ENCODE measurements at regions not wholly inside any gene's neighbourhood (a gene's known extent, or its start where the extent isn't known, plus 50 kb on each side); places are given as distances from the start of the nearest gene placed in this dataset.

DNA sequence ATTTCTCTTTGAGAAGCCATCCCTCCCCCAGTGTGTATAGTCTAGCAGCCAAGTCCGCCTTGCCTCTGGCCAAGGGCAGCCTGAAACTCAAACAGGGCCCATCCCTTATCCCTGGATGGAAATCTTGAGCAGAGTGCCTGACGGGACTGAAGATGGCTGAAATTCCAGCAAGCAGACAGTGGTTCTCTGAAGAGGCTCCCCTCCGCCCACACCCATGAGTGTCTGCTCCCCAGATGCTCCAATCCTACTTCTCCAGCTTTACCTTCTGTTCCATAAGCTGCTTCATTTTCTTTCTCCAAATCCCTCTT lies 396.2 kb downstream of the NUAK1 start:
- no peak for DNase-seq (ENCODE audit: extremely low spot score in 2 of 2)
- peaks cover 34% of the 10 kb centered on the region for H3K4me1 ChIP-seq
- TF ChIP-seq POLR2AphosphoS5 (IDR thresholded peaks at IDR 0.05; ENCODE audit: insufficient read depth in 1 of 2, low read depth in 1 of 2) (no peak), POLR2A (IDR thresholded peaks at IDR 0.05) (no peak)
- TF ChIP-seq, protein P1, sequence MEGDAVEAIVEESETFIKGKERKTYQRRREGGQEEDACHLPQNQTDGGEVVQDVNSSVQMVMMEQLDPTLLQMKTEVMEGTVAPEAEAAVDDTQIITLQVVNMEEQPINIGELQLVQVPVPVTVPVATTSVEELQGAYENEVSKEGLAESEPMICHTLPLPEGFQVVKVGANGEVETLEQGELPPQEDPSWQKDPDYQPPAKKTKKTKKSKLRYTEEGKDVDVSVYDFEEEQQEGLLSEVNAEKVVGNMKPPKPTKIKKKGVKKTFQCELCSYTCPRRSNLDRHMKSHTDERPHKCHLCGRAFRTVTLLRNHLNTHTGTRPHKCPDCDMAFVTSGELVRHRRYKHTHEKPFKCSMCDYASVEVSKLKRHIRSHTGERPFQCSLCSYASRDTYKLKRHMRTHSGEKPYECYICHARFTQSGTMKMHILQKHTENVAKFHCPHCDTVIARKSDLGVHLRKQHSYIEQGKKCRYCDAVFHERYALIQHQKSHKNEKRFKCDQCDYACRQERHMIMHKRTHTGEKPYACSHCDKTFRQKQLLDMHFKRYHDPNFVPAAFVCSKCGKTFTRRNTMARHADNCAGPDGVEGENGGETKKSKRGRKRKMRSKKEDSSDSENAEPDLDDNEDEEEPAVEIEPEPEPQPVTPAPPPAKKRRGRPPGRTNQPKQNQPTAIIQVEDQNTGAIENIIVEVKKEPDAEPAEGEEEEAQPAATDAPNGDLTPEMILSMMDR (IDR thresholded peaks at IDR 0.05): no peak
- intact Hi-C loops (cut with DNase I): no loop called here
- H3K36me3 ChIP-seq: no peaks in the 10 kb centered on the region
- no peaks in the 10 kb centered on the region for H3K9me3 ChIP-seq
- no peak overlapping the region for H3K4me3 ChIP-seq
- H3K27ac ChIP-seq: peak overlapping the region; percentile 68
- H3K27me3 ChIP-seq: no peaks in the 10 kb centered on the region

DNA sequence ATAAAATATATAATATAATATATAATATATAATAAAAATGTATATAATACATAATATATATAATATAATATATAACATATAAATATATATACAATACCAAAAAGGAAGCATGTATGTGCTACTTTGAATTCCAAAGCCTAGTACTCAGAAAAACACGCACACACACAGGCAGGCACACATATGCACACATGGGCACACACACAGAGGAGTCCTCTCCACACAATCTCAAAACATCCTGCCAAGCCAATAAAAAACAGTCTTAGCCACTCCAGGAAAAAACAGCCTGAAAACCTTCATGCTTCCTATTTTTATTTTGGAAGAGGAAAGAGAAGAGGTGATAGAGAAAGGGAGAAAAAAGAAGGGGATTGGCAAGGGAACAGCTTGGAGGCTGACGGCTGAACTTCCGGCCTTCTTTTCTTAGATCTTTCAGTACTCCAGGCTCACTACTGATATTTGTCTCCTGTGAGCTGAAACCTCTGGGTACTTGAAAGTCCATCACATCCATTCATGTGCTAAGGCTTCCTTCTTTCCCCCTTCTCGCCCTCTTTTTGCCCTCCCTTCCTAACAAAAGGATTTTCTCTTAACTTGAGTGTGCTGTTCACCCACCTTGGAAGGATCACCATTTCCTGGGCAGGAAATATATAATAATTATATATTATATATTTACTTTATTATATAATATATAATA lies 394.2 kb downstream of the NUAK1 start:
- no peaks in the 10 kb centered on the region for H3K36me3 ChIP-seq
- TF ChIP-seq, protein P1 (IDR thresholded peaks at IDR 0.05): no peak
- TF ChIP-seq POLR2AphosphoS5 (IDR thresholded peaks at IDR 0.05; ENCODE audit: insufficient read depth in 1 of 2, low read depth in 1 of 2): no peak
- TF ChIP-seq POLR2A (IDR thresholded peaks at IDR 0.05): no peak
- H3K27ac ChIP-seq: no peak overlapping the region
- peaks cover 39% of the 10 kb centered on the region for H3K4me1 ChIP-seq
- no peaks in the 10 kb centered on the region for H3K9me3 ChIP-seq
- no peaks in the 10 kb centered on the region for H3K27me3 ChIP-seq
- DNase-seq (ENCODE audit: extremely low spot score in 2 of 2): no peak
- no peak overlapping the region for H3K4me3 ChIP-seq
- intact Hi-C loops (cut with DNase I): no loop called here

DNA sequence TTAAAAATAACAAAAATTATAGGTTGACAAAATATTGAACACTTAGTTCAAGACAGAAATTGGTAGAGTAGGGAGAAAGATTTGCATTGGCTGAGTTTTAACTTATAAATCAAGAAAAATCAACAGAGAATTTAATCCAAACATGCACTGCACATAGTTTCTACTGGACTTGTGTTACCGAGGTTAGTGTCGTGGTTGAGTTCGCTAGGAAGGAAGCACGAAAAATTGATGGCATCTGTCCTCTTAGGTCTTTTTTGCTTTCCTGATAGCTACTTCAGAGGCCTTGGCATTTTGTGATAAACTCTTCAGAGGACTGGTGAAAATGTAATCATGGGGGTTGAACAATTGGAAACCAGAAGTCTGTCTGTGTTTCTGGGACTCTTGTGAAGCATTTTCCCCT lies 392.9 kb downstream of the NUAK1 start:
- intact Hi-C loops (cut with DNase I): no loop called here

DNA sequence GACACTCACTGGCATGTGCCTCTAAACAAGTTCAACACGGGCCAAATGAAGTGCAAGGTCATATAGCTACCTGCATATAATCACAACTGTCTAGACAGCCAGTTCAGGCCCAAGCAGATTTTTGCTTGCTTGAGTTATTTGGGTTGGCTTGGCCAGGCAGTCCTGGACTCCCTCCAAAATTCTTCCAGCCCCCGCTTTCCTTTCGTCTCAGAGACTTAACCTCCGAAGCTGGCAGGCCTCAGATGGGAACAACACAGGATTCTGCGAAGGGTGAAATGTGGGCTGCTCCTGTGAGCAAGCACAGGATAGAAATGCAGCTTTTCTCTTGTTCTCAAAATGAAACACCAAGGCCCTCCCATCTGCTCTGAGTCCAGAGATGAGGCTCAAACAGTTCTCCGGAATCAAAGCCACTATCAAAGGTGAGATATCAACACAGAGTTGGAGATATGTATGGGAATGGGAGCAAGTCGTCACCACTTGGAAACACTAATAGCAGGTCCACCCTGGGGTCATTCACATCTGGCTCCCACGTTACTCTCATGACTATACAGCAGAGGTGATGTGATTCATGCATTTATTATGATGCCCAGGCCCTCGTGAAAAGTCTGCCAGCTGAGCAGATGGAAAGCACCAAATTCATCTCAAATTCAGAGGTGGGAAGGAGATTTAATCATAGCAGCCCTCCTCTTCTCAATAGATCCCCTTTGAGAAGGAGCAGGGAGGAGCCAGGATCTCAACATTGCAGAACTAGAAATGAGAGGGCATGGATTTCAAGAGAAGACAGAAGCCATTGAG lies 389.8 kb downstream of the NUAK1 start:
- no peaks in the 10 kb centered on the region for H3K36me3 ChIP-seq
- H3K27ac ChIP-seq: peak overlapping the region; percentile 27
- intact Hi-C loops (cut with DNase I): no loop called here
- no peak for DNase-seq (ENCODE audit: extremely low spot score in 2 of 2)
- TF ChIP-seq POLR2AphosphoS5 (IDR thresholded peaks at IDR 0.05; ENCODE audit: insufficient read depth in 1 of 2, low read depth in 1 of 2) (peak in 1 of 2 donors; percentile 19), POLR2A (IDR thresholded peaks at IDR 0.05) (no peak)
- peaks cover 13% of the 10 kb centered on the region for H3K4me1 ChIP-seq
- H3K4me3 ChIP-seq: no peak overlapping the region
- H3K27me3 ChIP-seq: no peaks in the 10 kb centered on the region
- no peaks in the 10 kb centered on the region for H3K9me3 ChIP-seq

More for the DNA sequence above, 392.9 kb downstream of the NUAK1 start:
- Histone ChIP-seq H3K9me3 (no peaks in the 10 kb centered on the region), H3K27me3 (no peaks in the 10 kb centered on the region), H3K36me3 (no peaks in the 10 kb centered on the region), H3K4me1 (peaks cover 34% of the 10 kb centered on the region), H3K27ac (no peak overlapping the region), H3K4me3 (no peak overlapping the region)
- DNase-seq (ENCODE audit: extremely low spot score in 2 of 2): no peak
- TF ChIP-seq, protein P1 (IDR thresholded peaks at IDR 0.05): no peak
- TF ChIP-seq POLR2A (IDR thresholded peaks at IDR 0.05): no peak
- no peak for TF ChIP-seq POLR2AphosphoS5 (IDR thresholded peaks at IDR 0.05; ENCODE audit: insufficient read depth in 1 of 2, low read depth in 1 of 2)

DNA sequence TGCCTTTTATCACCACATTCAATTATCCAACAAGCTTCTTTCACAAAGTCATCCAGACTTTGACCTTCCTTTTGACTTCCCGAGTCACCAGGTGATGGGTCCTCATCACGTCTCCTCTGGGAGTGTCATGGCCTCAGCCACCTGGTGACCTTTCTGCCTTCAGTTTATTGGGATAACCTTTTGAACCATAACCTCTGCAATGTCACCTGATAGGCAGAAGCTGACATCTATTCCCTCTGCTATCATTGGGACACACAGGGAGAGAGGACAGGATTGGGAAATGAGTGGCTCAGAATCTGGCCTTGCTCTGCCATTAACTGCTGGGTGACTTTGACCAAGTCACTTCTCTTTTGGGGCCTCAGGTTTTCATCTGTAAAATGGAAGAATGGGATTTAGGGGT lies 388.7 kb downstream of the NUAK1 start:
- H3K4me3 ChIP-seq: no peak overlapping the region
- TF ChIP-seq POLR2AphosphoS5 (IDR thresholded peaks at IDR 0.05; ENCODE audit: insufficient read depth in 1 of 2, low read depth in 1 of 2): no peak
- TF ChIP-seq POLR2A (IDR thresholded peaks at IDR 0.05): no peak
- TF ChIP-seq, protein P1 (IDR thresholded peaks at IDR 0.05): no peak
- no peaks in the 10 kb centered on the region for H3K9me3 ChIP-seq
- no peak for DNase-seq (ENCODE audit: extremely low spot score in 2 of 2)
- H3K27ac ChIP-seq: no peak overlapping the region
- peaks cover 13% of the 10 kb centered on the region for H3K4me1 ChIP-seq
- H3K27me3 ChIP-seq: no peaks in the 10 kb centered on the region
- no peaks in the 10 kb centered on the region for H3K36me3 ChIP-seq
- intact Hi-C loops (cut with DNase I): no loop called here
